Tibial nerve (tissue), 3 donors: ENCODE measurements at regions not wholly inside any gene's neighbourhood (a gene's known extent, or its start where the extent isn't known, plus 50 kb on each side); places are given as distances from the start of the nearest gene placed in this dataset.

ENCODE experiments used
- POLR2A ChIP-seq, 2 donors: fragments of 450-650 bp; IDR thresholded peaks; one replicate each; pipeline ENCODE4 v1.6.1; 2017; ENCODE audit warnings: antibody characterized with exemption in 2 of 2, mild to moderate bottlenecking in 2 of 2, moderate library complexity in 2 of 2
- TF ChIP-seq, protein P1 (sequence below), 5 experiments: fragments of 200-600 bp in 3 of 5; fragments of 450-650 bp in 2 of 5; sonication (generic) in 3 of 5; IDR thresholded peaks; one replicate each; pipeline ENCODE4 v1.5.1; 2016 to 2019; ENCODE audit warnings: antibody characterized with exemption in 5 of 5, mild to moderate bottlenecking in 3 of 5, moderate library complexity in 2 of 5

DNA sequence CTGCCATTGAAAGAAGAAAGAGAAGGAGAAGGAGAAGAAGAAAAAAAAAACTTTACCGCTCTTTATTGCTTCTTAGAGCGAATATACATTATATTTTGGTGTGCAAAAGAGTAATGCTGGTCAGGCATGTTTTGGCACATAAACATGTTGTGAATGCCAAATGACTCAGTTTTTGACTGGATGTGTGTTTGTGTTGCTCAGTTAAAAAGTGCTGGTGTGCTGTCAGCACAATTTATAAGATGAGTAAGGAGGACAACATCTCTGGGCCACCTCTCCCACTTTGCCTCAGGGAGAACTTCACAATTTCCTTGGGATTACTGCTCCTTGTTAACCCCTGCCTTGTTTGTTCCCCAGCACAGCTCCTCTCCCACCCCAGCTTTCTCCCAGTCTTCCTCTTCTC lies 584.8 kb downstream of the ETNK1 start:
- TF ChIP-seq, protein P1, sequence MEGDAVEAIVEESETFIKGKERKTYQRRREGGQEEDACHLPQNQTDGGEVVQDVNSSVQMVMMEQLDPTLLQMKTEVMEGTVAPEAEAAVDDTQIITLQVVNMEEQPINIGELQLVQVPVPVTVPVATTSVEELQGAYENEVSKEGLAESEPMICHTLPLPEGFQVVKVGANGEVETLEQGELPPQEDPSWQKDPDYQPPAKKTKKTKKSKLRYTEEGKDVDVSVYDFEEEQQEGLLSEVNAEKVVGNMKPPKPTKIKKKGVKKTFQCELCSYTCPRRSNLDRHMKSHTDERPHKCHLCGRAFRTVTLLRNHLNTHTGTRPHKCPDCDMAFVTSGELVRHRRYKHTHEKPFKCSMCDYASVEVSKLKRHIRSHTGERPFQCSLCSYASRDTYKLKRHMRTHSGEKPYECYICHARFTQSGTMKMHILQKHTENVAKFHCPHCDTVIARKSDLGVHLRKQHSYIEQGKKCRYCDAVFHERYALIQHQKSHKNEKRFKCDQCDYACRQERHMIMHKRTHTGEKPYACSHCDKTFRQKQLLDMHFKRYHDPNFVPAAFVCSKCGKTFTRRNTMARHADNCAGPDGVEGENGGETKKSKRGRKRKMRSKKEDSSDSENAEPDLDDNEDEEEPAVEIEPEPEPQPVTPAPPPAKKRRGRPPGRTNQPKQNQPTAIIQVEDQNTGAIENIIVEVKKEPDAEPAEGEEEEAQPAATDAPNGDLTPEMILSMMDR (IDR thresholded peaks at IDR 0.05): no peak
- TF ChIP-seq POLR2A (IDR thresholded peaks at IDR 0.05): no peak
